ENCODE measurements at regions not wholly inside any gene's neighbourhood (a gene's known extent, or its start where the extent isn't known, plus 50 kb on each side); places are given as distances from the start of the nearest gene placed in this dataset.

GRCh38 chr3:182465301-182466185 is 327.8 kb upstream of the ATP11B start:
- Histone ChIP-seq H3K4me2 (ENCODE audit: low read length) (no peak overlapping the region), H3K4me3 (ENCODE audit: low read depth, low read length, poor library complexity, severe bottlenecking) (no peak overlapping the region), H3K9me3 (ENCODE audit: low read length) (peaks cover 24% of the 10 kb centered on the region), H3K36me3 (ENCODE audit: insufficient read depth, low read length) (no peaks in the 10 kb centered on the region; the same call in 1 of the 2 replicates), H3K9me2 (ENCODE audit: insufficient read depth, low read length) (no peaks in the 10 kb centered on the region), H3K27ac (ENCODE audit: low read depth, low read length, poor library complexity, severe bottlenecking) (no peak overlapping the region), H2AFZ (ENCODE audit: low read length) (no peak overlapping the region; the same call in 1 of the 2 replicates), H3K79me2 (ENCODE audit: insufficient read depth, low read depth, low read length) (no peaks in the 10 kb centered on the region), H3K4me1 (ENCODE audit: insufficient read depth, low read length, poor library complexity, severe bottlenecking) (no peaks in the 10 kb centered on the region), H4K20me1 (ENCODE audit: insufficient read depth, low read length) (no peaks in the 10 kb centered on the region)
- no TSS peak for BruUV-seq (replicated peaks)
- CTCF ChIA-PET (ENCODE audit: unreplicated experiment) = no interaction called here
- POLR2A ChIA-PET = interaction anchor here (0.6 to 1.9 kb wide), 2 partner anchors 14 to 439 kb away, joined by 4 to 5 read pairs; no protein-coding TSS in a partner anchor
- no peak for DNase-seq (ENCODE audit: low spot score)
- TF ChIP-seq EZH2phosphoT487 (IDR thresholded peaks at IDR 0.05; ENCODE audit: borderline replicate concordance, low read depth, low read length) (no peak), CTCF (conservative IDR thresholded peaks at IDR 0.05; ENCODE audit: low read length) (no peak)
- intact Hi-C loops (cut with micrococcal nuclease; ENCODE audit: unreplicated experiment) = no loop called here

GRCh38 chr3:182469086-182469485 is 324.2 kb upstream of the ATP11B start:
- no TSS peak for BruUV-seq (replicated peaks)

More at GRCh38 chr3:182469086-182469485, 324.2 kb upstream of the ATP11B start:
- intact Hi-C loops (cut with micrococcal nuclease; ENCODE audit: unreplicated experiment) = no loop called here
- Histone ChIP-seq H3K79me2 (ENCODE audit: insufficient read depth, low read depth, low read length) (no peaks in the 10 kb centered on the region), H3K4me1 (ENCODE audit: insufficient read depth, low read length, poor library complexity, severe bottlenecking) (peaks cover 7% of the 10 kb centered on the region), H3K27ac (ENCODE audit: low read depth, low read length, poor library complexity, severe bottlenecking) (no peak overlapping the region), H3K9me2 (ENCODE audit: insufficient read depth, low read length) (no peaks in the 10 kb centered on the region), H3K4me2 (ENCODE audit: low read length) (no peak overlapping the region), H2AFZ (ENCODE audit: low read length) (no peak overlapping the region), H4K20me1 (ENCODE audit: insufficient read depth, low read length) (no peaks in the 10 kb centered on the region), H3K9me3 (ENCODE audit: low read length) (peaks cover 4% of the 10 kb centered on the region; the same call in 1 of the 2 replicates), H3K36me3 (ENCODE audit: insufficient read depth, low read length) (no peaks in the 10 kb centered on the region; the same call in 1 of the 2 replicates), H3K4me3 (ENCODE audit: low read depth, low read length, poor library complexity, severe bottlenecking) (no peak overlapping the region)
- ChIA-PET POLR2A (no interaction called here), CTCF (ENCODE audit: unreplicated experiment) (no interaction called here)
- DNase-seq (ENCODE audit: low spot score) = no peak
- TF ChIP-seq EZH2phosphoT487 (IDR thresholded peaks at IDR 0.05; ENCODE audit: borderline replicate concordance, low read depth, low read length) = no peak
- no peak for TF ChIP-seq CTCF (conservative IDR thresholded peaks at IDR 0.05; ENCODE audit: low read length)
